GM12878 (cell line): ENCODE measurements at regions not wholly inside any gene's neighbourhood (a gene's known extent, or its start where the extent isn't known, plus 50 kb on each side); places are given as distances from the start of the nearest gene placed in this dataset.

Experiments
- CTCF ChIP-seq, 3 experiments: IDR thresholded peaks in 2 of 3; conservative IDR thresholded peaks in 1 of 3; 2 replicates each; pipeline ENCODE4 v1.5.1; 2011; ENCODE audit warnings: low read depth in 3 of 3, low read length in 3 of 3, mild to moderate bottlenecking in 3 of 3, control low read depth in 2 of 3, moderate library complexity in 2 of 3, inconsistent platforms in 1 of 3, mixed read lengths in 1 of 3; ENCODE audit not compliant: control insufficient read depth in 2 of 3, insufficient read depth in 1 of 3; ENCODE audit errors: extremely low read depth in 1 of 3
- PML ChIP-seq: IDR thresholded peaks from 2 replicates; pipeline ENCODE4 v1.6.1; 2012; ENCODE audit warnings: low read length, inconsistent platforms
- TARDBP ChIP-seq: IDR thresholded peaks from 2 replicates; pipeline ENCODE4 v1.6.1; 2016; ENCODE audit warnings: borderline replicate concordance
- TF ChIP-seq, protein P1 (sequence below): fragments of 450-650 bp; IDR thresholded peaks from 2 replicates; pipeline ENCODE4 v1.6.1; 2017; ENCODE audit warnings: mild to moderate bottlenecking, moderate library complexity

GRCh38 chr13:105719859-105720258, 815.6 kb downstream of the EFNB2 start:
- TF ChIP-seq TARDBP (no peak), CTCF (IDR thresholded peaks at IDR 0.05 in 2 of 3, conservative IDR thresholded peaks at IDR 0.05 in 1 of 3; ENCODE audit: control insufficient read depth in 2 of 3, extremely low read depth in 1 of 3, insufficient read depth in 1 of 3, low read depth in 3 of 3, low read length in 3 of 3) (no peak), PML (no peak)
- TF ChIP-seq, protein P1, sequence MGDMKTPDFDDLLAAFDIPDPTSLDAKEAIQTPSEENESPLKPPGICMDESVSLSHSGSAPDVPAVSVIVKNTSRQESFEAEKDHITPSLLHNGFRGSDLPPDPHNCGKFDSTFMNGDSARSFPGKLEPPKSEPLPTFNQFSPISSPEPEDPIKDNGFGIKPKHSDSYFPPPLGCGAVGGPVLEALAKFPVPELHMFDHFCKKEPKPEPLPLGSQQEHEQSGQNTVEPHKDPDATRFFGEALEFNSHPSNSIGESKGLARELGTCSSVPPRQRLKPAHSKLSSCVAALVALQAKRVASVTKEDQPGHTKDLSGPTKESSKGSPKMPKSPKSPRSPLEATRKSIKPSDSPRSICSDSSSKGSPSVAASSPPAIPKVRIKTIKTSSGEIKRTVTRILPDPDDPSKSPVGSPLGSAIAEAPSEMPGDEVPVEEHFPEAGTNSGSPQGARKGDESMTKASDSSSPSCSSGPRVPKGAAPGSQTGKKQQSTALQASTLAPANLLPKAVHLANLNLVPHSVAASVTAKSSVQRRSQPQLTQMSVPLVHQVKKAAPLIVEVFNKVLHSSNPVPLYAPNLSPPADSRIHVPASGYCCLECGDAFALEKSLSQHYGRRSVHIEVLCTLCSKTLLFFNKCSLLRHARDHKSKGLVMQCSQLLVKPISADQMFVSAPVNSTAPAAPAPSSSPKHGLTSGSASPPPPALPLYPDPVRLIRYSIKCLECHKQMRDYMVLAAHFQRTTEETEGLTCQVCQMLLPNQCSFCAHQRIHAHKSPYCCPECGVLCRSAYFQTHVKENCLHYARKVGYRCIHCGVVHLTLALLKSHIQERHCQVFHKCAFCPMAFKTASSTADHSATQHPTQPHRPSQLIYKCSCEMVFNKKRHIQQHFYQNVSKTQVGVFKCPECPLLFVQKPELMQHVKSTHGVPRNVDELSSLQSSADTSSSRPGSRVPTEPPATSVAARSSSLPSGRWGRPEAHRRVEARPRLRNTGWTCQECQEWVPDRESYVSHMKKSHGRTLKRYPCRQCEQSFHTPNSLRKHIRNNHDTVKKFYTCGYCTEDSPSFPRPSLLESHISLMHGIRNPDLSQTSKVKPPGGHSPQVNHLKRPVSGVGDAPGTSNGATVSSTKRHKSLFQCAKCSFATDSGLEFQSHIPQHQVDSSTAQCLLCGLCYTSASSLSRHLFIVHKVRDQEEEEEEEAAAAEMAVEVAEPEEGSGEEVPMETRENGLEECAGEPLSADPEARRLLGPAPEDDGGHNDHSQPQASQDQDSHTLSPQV: no peak
